GM21825 (cell line): ENCODE measurements at regions not wholly inside any gene's neighbourhood (a gene's known extent, or its start where the extent isn't known, plus 50 kb on each side); places are given as distances from the start of the nearest gene placed in this dataset.

Experiments used
- ATAC-seq: cut with Tn5 transposase; IDR thresholded peaks from one replicate; pipeline ENCODE4 v1.9.1; 2021; ENCODE audit warnings: mild to moderate bottlenecking, moderate library complexity; ENCODE audit not compliant: unreplicated experiment

- ATAC-seq = no peak
Measured at GRCh38 chr7:132672200-132672990, 96.1 kb upstream of the PLXNA4 start.

DNA sequence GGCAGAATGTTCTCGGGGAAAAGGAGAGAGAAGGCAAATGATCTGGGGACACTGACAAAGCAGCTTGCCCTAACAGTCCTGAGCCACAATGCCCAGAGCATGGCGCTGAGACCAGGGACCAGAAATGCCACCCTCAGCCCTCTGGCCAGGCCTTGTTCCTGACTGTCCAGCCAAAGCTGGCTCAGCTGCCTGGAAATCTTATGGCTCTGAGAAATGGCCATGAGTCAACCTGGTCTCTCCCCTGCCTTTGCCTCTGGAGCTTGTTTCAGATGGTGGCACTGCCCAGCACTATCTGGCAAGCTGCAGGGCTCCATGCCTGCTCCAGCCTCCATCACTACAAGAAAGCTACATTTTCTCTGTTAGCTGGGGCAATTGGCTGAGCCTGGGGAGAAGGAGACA, 90.5 kb upstream of the PLXNA4 start:
- no peak for ATAC-seq

- peak; percentile 57 for ATAC-seq
Measured at GRCh38 chr7:132666071-132666773, 90.0 kb upstream of the PLXNA4 start.

DNA sequence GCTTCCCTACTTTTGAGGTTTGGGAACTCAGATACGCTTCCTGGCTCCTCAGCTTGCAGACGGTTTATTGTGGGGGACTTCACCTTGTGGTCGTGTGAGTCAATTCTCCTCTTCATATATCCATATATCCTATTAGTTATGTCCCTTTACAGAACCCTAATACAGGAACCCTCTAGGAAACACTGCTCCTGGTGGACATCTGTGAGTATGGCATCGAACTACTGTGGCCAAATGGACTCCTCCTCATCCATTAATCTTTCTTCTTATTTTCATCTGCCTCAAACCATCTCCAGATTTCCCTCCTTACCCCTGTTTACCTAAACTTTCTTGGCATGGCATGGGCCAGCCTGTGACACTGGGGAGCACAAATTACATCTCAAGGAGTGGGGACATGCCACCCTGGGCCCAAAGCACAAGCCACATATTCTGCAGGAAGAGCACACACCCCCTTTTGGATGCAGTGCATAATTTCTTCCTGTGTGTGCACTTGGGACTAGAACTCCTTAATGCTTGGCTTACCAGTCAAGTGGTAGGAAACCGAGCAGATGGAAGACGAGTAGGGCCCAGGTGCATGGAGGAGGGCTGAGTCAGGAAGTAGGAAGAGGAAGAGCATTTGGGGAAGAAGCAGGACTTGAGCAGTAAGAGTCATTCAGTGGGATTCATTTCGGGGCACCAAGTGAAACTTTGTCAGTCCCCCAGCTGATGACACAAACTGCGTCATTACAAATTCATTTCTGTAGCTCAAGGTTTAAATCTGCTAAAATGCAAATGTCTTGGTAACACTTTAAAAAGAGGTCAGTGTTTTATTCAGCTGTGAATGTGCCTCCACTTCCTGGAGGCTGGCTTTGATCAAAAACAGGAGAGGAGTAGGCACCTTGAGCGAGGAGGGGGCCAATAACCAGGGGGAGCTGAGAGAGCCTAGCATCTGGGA, 80.8 kb upstream of the PLXNA4 start:
- no peak for ATAC-seq

DNA sequence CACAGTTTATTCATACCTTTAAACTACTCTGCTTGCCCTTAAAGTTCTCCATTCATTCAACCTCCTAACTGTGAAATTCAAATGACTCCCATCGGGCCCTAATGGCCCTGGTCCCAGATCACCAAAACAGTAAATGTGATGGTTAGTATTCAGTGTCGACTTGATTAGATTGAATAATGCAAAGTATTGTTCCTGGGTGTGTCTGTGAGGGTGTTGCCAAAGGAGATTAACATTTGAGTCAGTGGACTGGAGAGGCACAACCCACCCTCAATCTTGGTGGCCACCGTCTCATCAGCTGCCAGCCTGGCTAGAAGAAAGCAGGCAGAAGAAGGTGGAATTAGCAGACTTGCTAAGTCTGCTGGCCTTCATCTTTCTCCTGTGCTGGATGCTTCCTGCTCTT, 80.1 kb upstream of the PLXNA4 start:
- ATAC-seq = no peak

GRCh38 chr7:132655131-132655727, 79.0 kb upstream of the PLXNA4 start:
- peak; percentile 39 for ATAC-seq

GRCh38 chr7:132654150-132654549, 77.9 kb upstream of the PLXNA4 start:
- peak; percentile 56 for ATAC-seq

- peak; percentile 49 for ATAC-seq
Measured at GRCh38 chr7:132653366-132653930, 77.2 kb upstream of the PLXNA4 start.

DNA sequence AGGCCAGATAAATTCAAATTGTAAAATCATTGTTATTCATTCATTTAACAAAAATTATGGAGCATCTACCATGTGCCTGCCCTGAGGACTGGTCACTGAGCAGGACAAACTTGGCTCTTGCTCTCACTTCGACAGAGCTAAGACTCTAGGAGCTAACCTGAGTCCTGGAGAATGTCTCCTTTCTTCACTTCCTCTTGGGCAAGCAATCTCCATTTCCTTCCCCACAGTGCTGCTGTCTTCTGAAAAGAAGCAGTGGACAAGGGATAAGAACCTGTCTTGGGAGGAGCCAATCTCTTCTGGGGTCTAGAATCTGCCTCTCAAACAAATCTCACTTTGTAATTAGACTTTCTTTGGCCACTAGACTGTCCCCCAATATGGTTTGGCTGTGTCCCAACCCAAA, 76.2 kb upstream of the PLXNA4 start:
- ATAC-seq = no peak

DNA sequence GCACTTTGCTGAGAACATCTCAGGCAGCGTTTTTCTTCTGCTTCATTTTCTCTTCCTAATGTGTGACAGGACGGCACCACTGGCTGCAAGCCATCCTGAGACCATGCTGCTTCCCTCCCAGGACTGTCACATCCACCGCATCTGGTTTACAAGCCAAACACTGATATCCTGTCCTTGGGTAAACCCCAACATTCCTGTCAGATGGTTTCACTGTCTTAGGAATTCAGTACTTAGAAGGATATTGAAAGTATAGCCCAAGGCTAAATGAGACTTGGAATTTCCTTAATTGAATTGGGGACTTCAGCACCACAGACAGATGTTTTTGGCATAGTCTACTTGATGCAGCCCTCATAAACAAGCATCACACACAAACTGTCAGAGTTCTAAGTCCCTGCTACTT, 74.2 kb upstream of the PLXNA4 start:
- no peak for ATAC-seq

DNA sequence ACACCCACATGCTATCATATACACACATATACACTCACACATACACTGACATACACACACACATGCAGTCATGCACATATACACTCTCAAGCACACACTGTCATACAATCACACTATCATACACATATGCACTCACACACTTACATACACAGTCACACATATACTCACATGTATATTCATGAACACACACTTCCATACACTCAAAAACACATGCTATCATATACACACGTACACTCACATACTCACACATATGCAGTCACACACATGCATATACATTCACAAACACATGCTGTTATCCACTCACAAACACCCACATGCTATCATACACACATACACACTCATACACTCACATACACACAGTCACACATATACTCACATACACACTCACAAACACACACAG, 71.0 kb upstream of the PLXNA4 start:
- ATAC-seq = no peak

DNA sequence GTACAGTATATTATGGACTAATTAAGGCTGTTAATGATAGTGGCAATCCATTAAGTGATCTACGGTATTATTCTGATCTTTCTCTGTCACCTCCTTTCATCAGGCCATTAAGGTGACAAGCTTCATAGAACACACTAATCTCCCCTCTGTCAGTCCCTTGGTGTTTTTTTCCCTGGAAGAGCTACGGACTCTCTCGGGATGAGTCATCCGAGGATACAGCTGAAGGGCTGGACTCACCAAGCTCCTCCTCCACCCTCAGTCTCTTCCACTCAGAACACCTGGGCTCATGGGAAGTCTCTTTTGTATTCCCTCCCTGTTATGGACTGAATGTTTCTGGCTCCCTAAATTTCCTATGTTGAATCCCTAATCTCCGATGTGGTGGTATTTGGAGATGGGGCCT, 69.8 kb upstream of the PLXNA4 start:
- no peak for ATAC-seq

DNA sequence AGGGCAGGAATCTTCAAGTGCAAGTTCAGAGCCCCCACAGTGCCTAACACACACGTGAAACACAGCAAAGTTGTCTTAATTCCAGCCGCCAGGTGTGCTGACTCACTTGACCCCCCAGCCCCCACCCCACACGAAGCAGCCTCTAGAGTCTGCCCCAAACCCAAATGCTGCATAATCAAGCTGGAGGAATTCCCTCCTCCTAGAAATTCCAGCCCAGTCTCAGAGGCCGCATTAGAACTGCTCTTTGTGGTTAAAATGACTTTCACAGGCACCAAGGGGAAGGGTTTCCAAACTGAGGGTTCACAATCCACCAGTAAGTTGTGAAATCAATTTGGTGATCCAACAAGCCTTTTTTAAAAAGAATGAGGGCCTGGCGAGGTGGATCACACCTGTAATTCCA, 67.0 kb upstream of the PLXNA4 start:
- no peak for ATAC-seq

- no peak for ATAC-seq
Measured at GRCh38 chr7:132641238-132641637, 65.0 kb upstream of the PLXNA4 start.

- no peak for ATAC-seq
Measured at GRCh38 chr7:132639983-132640382, 63.7 kb upstream of the PLXNA4 start.

DNA sequence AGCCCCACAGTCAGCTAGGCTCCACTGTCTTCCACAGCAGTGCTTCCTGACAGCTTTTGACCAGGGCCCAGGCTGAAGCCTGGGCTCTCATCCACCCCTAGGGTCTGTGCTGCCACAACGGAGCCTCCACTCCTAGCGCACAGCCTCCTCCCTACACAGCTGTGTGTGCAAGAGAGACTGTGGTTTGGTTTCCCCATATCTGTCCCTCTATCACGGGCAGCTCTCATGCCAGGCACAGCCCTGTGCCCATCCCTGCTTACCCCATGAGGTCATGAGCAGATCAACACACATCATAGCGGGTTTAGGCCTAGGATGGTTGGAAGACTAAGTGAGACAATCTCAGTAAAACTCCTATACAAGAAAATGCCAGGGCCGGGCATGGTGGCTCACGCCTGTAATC, 61.7 kb upstream of the PLXNA4 start:
- no peak for ATAC-seq

DNA sequence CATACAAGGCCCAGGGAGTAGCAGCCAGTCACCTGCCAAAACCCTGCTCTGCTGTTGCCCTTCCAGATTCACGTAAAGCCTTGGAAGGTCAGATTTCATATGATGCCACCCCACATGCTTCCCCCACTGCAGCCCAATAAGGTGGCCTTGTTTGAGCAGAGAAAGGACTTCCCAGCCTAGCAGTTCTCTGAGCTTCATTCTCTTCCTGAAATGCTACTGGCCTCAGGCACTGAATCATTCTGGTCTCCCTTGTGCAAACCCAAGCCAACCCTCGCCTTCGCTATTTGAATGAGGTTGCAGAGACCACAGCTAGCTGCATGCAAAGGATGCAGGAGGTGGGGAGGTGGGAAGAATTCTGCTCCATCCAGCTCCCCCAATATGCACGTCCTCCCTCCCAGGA, 60.3 kb upstream of the PLXNA4 start:
- no peak for ATAC-seq

- ATAC-seq = no peak
Measured at GRCh38 chr7:132635127-132635526, 58.9 kb upstream of the PLXNA4 start.

GRCh38 chr7:132630834-132631233, 54.6 kb upstream of the PLXNA4 start:
- no peak for ATAC-seq
